ENCODE measurements at regions not wholly inside any gene's neighbourhood (a gene's known extent, or its start where the extent isn't known, plus 50 kb on each side); places are given as distances from the start of the nearest gene placed in this dataset.

GRCh38 chr15:62257996-62258521 lies 93.0 kb upstream of the C2CD4B start:
- TF ChIP-seq CTCF (IDR thresholded peaks at IDR 0.05), result no peak
- H3K9me3 ChIP-seq, result peaks cover 0 to 19% of the 10 kb centered on the region in 2 donors
- H3K27ac ChIP-seq, result no peak overlapping the region
- H3K4me3 ChIP-seq, result no peak overlapping the region
- H3K36me3 ChIP-seq, result no peaks in the 10 kb centered on the region
- H3K4me1 ChIP-seq, result no peaks in the 10 kb centered on the region
- H3K27me3 ChIP-seq, result no peaks in the 10 kb centered on the region
- no peak for DNase-seq (ENCODE audit: low spot score)

- no peak for TF ChIP-seq CTCF (IDR thresholded peaks at IDR 0.05)
- Histone ChIP-seq H3K9me3 (peaks cover 0 to 28% of the 10 kb centered on the region in 2 donors), H3K27me3 (no peaks in the 10 kb centered on the region), H3K4me3 (no peak overlapping the region), H3K27ac (no peak overlapping the region), H3K4me1 (no peaks in the 10 kb centered on the region), H3K36me3 (no peaks in the 10 kb centered on the region)
- DNase-seq (ENCODE audit: low spot score), result no peak
These were observed 97.3 kb upstream of the C2CD4B start for GRCh38 chr15:62262305-62262941.

- no peak for DNase-seq (ENCODE audit: low spot score)
These were observed 99.1 kb upstream of the C2CD4B start for GRCh38 chr15:62264196-62264595.

GRCh38 chr15:62269504-62269903 lies 104.4 kb upstream of the C2CD4B start:
- no peak for TF ChIP-seq CTCF (IDR thresholded peaks at IDR 0.05)
- H3K4me1 ChIP-seq, result no peaks in the 10 kb centered on the region
- no peak overlapping the region for H3K27ac ChIP-seq
- no peaks in the 10 kb centered on the region for H3K36me3 ChIP-seq
- H3K4me3 ChIP-seq, result no peak overlapping the region
- peaks cover 18 to 41% of the 10 kb centered on the region in 2 donors for H3K9me3 ChIP-seq
- DNase-seq (ENCODE audit: low spot score), result no peak
- no peaks in the 10 kb centered on the region for H3K27me3 ChIP-seq

More at GRCh38 chr15:62264196-62264595, 99.1 kb upstream of the C2CD4B start:
- peaks cover 7 to 45% of the 10 kb centered on the region in 2 donors for H3K9me3 ChIP-seq
- no peak overlapping the region for H3K4me3 ChIP-seq
- no peaks in the 10 kb centered on the region for H3K4me1 ChIP-seq
- H3K27me3 ChIP-seq, result no peaks in the 10 kb centered on the region
- no peak overlapping the region for H3K27ac ChIP-seq
- no peak for TF ChIP-seq CTCF (IDR thresholded peaks at IDR 0.05)
- H3K36me3 ChIP-seq, result no peaks in the 10 kb centered on the region

GRCh38 chr15:62270216-62270921 lies 105.3 kb upstream of the C2CD4B start:
- Histone ChIP-seq H3K27me3 (no peaks in the 10 kb centered on the region), H3K4me3 (no peak overlapping the region), H3K9me3 (peaks cover 18 to 41% of the 10 kb centered on the region in 2 donors), H3K4me1 (no peaks in the 10 kb centered on the region), H3K27ac (no peak overlapping the region), H3K36me3 (no peaks in the 10 kb centered on the region)
- no peak for DNase-seq (ENCODE audit: low spot score)
- TF ChIP-seq CTCF (IDR thresholded peaks at IDR 0.05), result no peak

Data from right atrium auricular region (tissue), 2 donors.